Activated CD4-positive, alpha-beta memory T cell treated with anti-CD3 and anti-CD28 coated beads for 36 hours (primary cell): ENCODE measurements at regions not wholly inside any gene's neighbourhood (a gene's known extent, or its start where the extent isn't known, plus 50 kb on each side); places are given as distances from the start of the nearest gene placed in this dataset.
"Not testable (repeated sequence)": the region's sequence is repeated elsewhere in the genome, so short reads cannot be mapped to it uniquely, and the experiment has no call there.

Source experiments
- CTCF ChIA-PET: fragments of 350-600 bp; sonication (Branson Sonifier 250); formaldehyde crosslinking; loops from one replicate; lab custom pipeline; 2021; ENCODE audit warnings: antibody characterized with exemption, inconsistent platforms; lab: Charles Lee
- POLR2A ChIA-PET: fragments of 350-600 bp; sonication (Branson Sonifier 250); formaldehyde crosslinking; loops from one replicate; lab custom pipeline; 2021; ENCODE audit warnings: antibody characterized with exemption; lab: Charles Lee
- DNase-seq: peaks from one replicate; pipeline ENCODE4 v3.0.0-alpha.2; 2020
- H3K27ac Mint-ChIP-seq: one replicate; pipeline ENCODE4 v1.8.0; 2021; ENCODE audit warnings: mixed read lengths
- H3K27me3 Mint-ChIP-seq: one replicate; pipeline ENCODE4 v1.8.0; 2021; ENCODE audit warnings: mixed read lengths
- H3K36me3 Mint-ChIP-seq: one replicate; pipeline ENCODE4 v1.8.0; 2021; ENCODE audit warnings: mixed read lengths
- H3K4me1 Mint-ChIP-seq: one replicate; pipeline ENCODE4 v1.8.0; 2021; ENCODE audit warnings: low read depth, mixed read lengths
- H3K4me3 Mint-ChIP-seq: one replicate; pipeline ENCODE4 v1.8.0; 2021; ENCODE audit warnings: mild to moderate bottlenecking, mixed read lengths
- H3K9me3 Mint-ChIP-seq: one replicate; pipeline ENCODE4 v1.8.0; 2021; ENCODE audit warnings: mixed read lengths
- intact Hi-C: fragments of 100-400 bp; cut with micrococcal nuclease; formaldehyde crosslinking; loops from one replicate; pipeline ENCODE4 v1.15.1; 2023

DNA sequence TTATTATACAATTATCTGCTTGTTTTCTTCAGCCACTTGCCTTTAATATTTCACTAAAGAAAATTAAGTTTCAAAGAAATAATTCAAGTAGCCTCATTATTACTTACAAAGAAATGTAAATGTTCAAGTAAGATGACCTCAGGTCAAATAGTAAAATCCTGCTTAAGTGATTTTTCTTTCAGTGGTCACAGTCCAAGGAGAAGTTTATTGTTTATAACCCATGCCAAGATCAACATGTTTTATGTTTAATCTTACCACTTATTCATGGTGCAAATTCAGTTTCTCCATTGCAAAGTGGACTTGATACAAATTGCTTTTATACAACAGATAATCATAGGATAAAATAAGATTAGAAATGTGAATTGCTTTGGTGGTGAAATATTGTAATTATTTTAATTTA lies 370.2 kb upstream of the FLRT2 start:
- DNase-seq: no peak
- Mint-ChIP-seq H3K27me3 (no peaks in the 10 kb centered on the region), H3K4me1 (no peaks in the 10 kb centered on the region), H3K9me3 (peaks cover 29% of the 10 kb centered on the region), H3K27ac (no peak overlapping the region), H3K36me3 (no peaks in the 10 kb centered on the region), H3K4me3 (no peak overlapping the region)
- CTCF ChIA-PET: no interaction called here
- POLR2A ChIA-PET: no interaction called here
- intact Hi-C loops: no loop called here

DNA sequence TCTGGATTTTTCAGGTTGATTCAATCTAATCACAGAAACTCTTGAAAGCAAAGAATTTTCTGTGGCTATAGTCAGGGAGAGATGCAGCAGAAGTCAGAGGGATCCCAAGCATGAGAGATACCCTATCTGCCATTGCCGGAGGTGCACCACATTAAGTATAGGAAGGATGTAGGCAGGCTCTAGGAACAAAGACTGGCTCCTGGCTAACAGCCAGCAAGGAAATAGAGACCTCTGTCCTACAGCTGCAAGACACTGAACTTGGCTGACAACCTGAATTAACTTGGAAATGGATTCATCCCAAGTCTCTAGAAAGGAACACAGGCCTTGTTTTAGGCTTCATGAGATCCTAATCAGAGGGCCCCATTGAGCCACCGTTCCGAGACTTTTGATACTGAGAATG lies 364.9 kb upstream of the FLRT2 start:
- Mint-ChIP-seq H3K27ac (no peak overlapping the region), H3K36me3 (no peaks in the 10 kb centered on the region), H3K9me3 (peaks cover 30% of the 10 kb centered on the region), H3K4me3 (no peak overlapping the region), H3K27me3 (no peaks in the 10 kb centered on the region), H3K4me1 (no peaks in the 10 kb centered on the region)
- ChIA-PET POLR2A (no interaction called here), CTCF (no interaction called here)
- DNase-seq: no peak
- intact Hi-C loops: no loop called here

DNA sequence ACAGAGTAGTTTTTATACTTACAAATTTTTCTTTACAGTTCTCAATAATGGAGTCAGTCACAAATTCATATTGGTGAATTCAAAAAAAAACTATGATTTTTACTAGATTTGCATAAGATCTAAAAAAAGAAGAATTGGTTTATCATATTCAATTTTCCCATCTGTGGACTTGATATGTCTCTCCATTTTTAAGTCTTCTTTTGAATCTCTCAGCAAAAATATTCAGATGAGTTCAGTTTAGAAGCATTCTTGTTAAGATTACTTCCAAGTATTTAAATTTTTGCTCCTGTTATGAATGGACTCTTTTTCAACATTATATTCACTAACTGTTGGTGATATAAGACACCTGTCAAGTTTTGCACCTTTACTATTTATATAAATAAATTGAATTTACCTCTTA lies 360.6 kb upstream of the FLRT2 start:
- no peaks in the 10 kb centered on the region for H3K4me1 Mint-ChIP-seq
- no peak overlapping the region for H3K27ac Mint-ChIP-seq
- intact Hi-C loops: no loop called here
- no peak overlapping the region for H3K4me3 Mint-ChIP-seq
- H3K27me3 Mint-ChIP-seq: no peaks in the 10 kb centered on the region
- DNase-seq: no peak
- H3K36me3 Mint-ChIP-seq: no peaks in the 10 kb centered on the region
- CTCF ChIA-PET: no interaction called here
- H3K9me3 Mint-ChIP-seq: peaks cover 20% of the 10 kb centered on the region
- POLR2A ChIA-PET: no interaction called here

DNA sequence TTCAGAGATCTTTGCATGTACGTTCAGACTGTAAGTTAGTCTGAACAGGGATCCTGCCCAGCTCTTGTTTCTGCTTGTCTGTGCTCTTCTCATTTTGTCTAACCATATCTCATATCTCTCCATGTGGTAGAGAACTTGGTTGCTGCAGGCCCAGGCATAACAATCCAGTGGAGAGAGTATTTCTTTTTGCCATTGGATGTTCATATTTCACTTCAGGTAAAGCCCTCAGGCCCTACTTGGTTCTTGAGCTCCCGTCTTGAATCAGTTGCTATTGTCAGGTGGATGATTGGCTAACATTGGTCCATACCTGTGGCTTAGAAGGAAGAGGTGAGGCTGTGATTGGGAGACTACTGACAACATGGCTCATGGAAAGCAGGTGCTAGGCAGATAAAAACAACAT lies 357.7 kb upstream of the FLRT2 start:
- intact Hi-C loops: no loop called here
- no peak for DNase-seq
- CTCF ChIA-PET: no interaction called here
- no peak overlapping the region for H3K27ac Mint-ChIP-seq
- H3K9me3 Mint-ChIP-seq: peaks cover 14% of the 10 kb centered on the region
- no peaks in the 10 kb centered on the region for H3K4me1 Mint-ChIP-seq
- no peak overlapping the region for H3K4me3 Mint-ChIP-seq
- no peaks in the 10 kb centered on the region for H3K27me3 Mint-ChIP-seq
- H3K36me3 Mint-ChIP-seq: no peaks in the 10 kb centered on the region
- POLR2A ChIA-PET: no interaction called here

DNA sequence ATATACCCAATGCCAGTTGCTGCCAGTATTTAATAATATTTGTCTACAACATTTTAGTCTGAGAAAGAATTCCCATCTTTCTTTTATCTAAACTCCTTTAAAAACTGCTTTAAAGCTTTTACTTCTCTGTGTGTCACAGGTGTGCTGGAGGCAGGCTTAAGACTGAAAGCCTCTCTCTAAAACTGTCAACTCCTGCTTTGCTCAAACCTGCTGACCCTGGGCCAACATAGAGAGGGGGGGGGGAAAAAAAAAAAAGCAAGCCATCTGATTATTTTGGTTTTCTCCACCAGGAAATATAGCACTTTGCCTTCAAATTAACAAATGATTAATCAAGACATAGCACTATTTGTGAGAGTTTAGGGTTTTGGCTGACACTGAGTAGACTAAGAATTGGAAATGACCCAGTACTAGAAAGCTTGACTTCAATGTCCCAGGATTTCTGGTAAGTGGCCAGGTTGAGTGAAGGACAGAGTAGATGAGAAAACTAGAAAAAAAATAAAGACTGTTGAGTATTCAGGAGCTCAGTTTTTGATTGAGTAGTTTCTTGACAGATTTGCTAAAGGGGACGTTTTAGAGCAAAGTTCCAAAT lies 357.0 kb upstream of the FLRT2 start:
- H3K4me1 Mint-ChIP-seq: no peaks in the 10 kb centered on the region
- no peak overlapping the region for H3K4me3 Mint-ChIP-seq
- H3K36me3 Mint-ChIP-seq: no peaks in the 10 kb centered on the region
- intact Hi-C loops: no loop called here
- POLR2A ChIA-PET: no interaction called here
- no peaks in the 10 kb centered on the region for H3K27me3 Mint-ChIP-seq
- no peak overlapping the region for H3K27ac Mint-ChIP-seq
- peaks cover 17% of the 10 kb centered on the region for H3K9me3 Mint-ChIP-seq
- CTCF ChIA-PET: interaction anchor here (0.6 kb wide), 1 partner anchor 19 kb away, joined by 3 read pairs; no protein-coding TSS in a partner anchor
- DNase-seq: no peak

DNA sequence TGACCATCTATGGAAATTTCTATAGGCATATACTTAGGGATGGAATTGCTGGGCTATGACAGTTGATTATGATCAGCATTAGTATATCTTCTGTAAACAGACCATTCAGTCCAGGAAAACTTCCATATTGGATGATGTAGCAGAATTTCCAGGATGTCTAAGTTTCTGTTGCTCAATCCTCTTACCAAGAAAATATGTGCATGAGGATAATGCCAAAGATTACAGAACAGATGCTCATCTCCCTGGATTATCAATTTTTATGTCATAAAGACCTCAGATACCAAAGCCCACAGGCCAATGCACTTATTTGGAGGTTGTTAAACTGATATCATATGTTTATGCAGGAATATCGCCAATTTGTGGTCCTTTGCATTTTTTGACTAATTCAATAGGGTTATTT lies 354.4 kb upstream of the FLRT2 start:
- H3K27me3 Mint-ChIP-seq: no peaks in the 10 kb centered on the region
- intact Hi-C loops: no loop called here
- H3K4me1 Mint-ChIP-seq: no peaks in the 10 kb centered on the region
- no peaks in the 10 kb centered on the region for H3K36me3 Mint-ChIP-seq
- H3K4me3 Mint-ChIP-seq: no peak overlapping the region
- H3K9me3 Mint-ChIP-seq: peaks cover 23% of the 10 kb centered on the region
- H3K27ac Mint-ChIP-seq: no peak overlapping the region
- ChIA-PET CTCF (no interaction called here), POLR2A (no interaction called here)
- no peak for DNase-seq

DNA sequence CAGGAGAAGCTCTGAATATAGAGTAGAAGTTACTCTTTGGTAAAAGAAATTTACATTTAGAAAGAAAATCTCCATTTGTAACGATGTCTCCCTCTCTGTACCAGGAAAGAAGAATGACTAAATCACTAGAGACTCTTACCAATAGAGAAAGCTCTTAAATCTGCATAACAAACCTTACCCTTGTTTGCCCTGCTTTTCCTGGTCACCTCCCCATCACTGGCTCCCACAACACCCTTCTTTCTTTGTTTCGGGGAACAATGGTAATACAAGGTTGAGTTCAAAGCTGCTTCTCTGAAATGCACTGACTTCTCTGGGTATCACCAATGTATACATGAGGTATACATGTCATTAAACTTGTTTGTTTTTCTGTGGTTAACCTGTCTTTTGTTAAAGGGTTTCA lies 351.1 kb upstream of the FLRT2 start:
- Mint-ChIP-seq H3K4me3 (no peak overlapping the region), H3K4me1 (no peaks in the 10 kb centered on the region), H3K36me3 (no peaks in the 10 kb centered on the region), H3K27me3 (no peaks in the 10 kb centered on the region), H3K9me3 (peaks cover 15% of the 10 kb centered on the region), H3K27ac (no peak overlapping the region)
- DNase-seq: no peak
- ChIA-PET POLR2A (no interaction called here), CTCF (no interaction called here)
- intact Hi-C loops: no loop called here

DNA sequence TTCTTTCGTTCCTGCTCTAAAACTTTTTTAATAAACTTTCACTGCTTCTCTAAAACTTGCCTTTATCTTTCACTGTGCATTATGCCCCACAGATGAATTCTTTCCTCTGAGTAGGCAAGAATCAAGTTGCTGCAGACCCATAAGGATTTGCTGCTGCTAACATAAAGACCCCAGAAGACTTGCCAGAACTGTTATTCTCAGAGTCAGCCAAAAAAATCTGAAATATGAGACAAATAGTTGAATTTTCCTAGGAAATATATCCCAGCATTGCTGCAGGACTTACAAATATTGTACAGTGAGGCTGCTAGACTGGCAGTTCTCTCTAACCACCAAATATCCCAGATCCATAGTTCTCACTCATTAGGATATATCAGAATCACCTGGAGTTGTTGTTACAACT lies 349.1 kb upstream of the FLRT2 start:
- Mint-ChIP-seq H3K4me1 (no peaks in the 10 kb centered on the region), H3K27me3 (no peaks in the 10 kb centered on the region), H3K4me3 (no peak overlapping the region), H3K9me3 (peaks cover 16% of the 10 kb centered on the region), H3K27ac (no peak overlapping the region), H3K36me3 (no peaks in the 10 kb centered on the region)
- POLR2A ChIA-PET: no interaction called here
- CTCF ChIA-PET: no interaction called here
- intact Hi-C loops: no loop called here
- DNase-seq: no peak

DNA sequence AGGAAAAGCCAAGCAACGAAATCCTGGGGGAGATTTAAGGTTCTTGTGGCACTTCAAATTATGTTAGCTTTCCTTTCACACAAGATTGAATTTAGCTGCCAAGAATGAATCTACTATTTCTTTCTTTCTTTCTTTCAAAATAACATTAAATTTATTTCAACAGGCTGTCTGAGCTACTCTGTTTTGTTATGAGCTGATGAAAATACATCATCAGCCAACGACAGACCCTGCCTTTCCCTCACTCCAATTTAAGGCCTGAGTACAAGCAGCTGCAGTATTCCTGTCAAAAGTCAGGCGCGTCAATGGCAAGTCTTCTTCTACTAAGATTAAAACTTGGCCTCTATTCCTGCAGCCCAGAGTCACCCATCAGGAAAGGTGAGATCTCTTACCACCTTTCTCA lies 347.7 kb upstream of the FLRT2 start:
- H3K27ac Mint-ChIP-seq: no peak overlapping the region
- no peaks in the 10 kb centered on the region for H3K36me3 Mint-ChIP-seq
- intact Hi-C loops: no loop called here
- POLR2A ChIA-PET: no interaction called here
- no peaks in the 10 kb centered on the region for H3K4me1 Mint-ChIP-seq
- H3K27me3 Mint-ChIP-seq: no peaks in the 10 kb centered on the region
- no peak for DNase-seq
- CTCF ChIA-PET: no interaction called here
- H3K4me3 Mint-ChIP-seq: no peak overlapping the region
- H3K9me3 Mint-ChIP-seq: peaks cover 14% of the 10 kb centered on the region

DNA sequence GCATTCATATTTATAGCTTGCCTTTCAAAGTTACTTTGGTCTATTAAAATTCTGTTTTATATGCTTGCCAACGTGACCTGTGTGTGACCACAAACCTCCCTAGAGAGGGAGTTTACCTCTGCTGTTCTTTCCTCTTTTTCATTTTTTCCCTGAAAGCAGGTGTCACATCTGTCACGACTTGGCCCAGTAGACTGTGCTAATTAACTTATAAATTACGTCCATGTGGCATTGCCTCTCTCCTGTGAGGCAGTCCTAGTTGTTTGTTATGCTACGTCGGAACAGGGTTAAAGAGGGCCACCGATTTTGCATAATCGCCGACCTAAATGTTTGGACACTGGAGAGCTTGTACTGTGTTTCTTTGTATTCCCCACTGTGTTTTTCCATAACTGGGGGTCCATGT lies 343.9 kb upstream of the FLRT2 start:
- no peak overlapping the region for H3K27ac Mint-ChIP-seq
- H3K9me3 Mint-ChIP-seq: peaks cover 11% of the 10 kb centered on the region
- H3K4me3 Mint-ChIP-seq: no peak overlapping the region
- ChIA-PET CTCF (no interaction called here), POLR2A (no interaction called here)
- intact Hi-C loops: no loop called here
- H3K36me3 Mint-ChIP-seq: no peaks in the 10 kb centered on the region
- H3K27me3 Mint-ChIP-seq: no peaks in the 10 kb centered on the region
- H3K4me1 Mint-ChIP-seq: no peaks in the 10 kb centered on the region
- no peak for DNase-seq

DNA sequence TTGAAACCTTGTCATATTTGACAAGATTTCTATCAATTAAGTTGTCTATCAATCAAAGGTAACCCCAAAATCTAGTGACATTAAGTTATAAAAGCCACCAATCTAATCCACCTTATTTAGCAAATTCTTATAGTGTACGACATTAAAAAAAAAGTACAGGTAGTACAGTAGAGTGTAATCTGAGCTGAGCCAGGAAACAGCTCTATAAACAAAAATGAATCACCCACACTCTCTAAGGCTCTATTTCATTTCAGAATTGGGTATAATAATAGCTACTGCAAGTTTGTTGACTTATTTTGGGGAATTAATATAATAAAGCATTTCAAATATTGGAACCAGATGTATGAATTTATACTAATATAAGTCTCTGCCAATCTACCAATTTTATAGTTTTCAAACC lies 342.4 kb upstream of the FLRT2 start:
- no peak overlapping the region for H3K27ac Mint-ChIP-seq
- H3K36me3 Mint-ChIP-seq: no peaks in the 10 kb centered on the region
- no peaks in the 10 kb centered on the region for H3K4me1 Mint-ChIP-seq
- H3K9me3 Mint-ChIP-seq: peaks cover 11% of the 10 kb centered on the region
- ChIA-PET POLR2A (no interaction called here), CTCF (interaction anchor here (0.5 kb wide), 1 partner anchor 747 kb away, joined by 7 read pairs; no protein-coding TSS in a partner anchor)
- intact Hi-C loops: no loop called here
- no peak overlapping the region for H3K4me3 Mint-ChIP-seq
- H3K27me3 Mint-ChIP-seq: no peaks in the 10 kb centered on the region
- no peak for DNase-seq

DNA sequence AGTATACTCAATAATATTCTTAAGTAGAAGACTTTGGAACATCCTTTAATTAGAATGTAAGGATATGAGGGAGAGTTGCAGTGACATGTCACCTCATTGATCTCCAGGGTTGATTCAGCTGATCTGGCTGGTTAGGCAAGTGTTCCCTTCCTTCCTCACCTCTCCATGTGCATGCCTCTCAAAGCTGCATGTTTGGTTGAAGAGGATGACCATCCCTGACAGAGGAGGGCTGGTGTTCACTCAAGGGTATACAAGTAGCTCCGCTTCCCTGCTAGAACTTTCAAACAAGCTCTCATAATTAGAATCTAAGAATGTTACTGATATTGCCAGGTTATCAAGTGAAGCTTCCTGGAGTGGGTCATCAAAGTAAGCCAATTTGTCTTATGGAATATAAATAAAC lies 341.1 kb upstream of the FLRT2 start:
- DNase-seq: no peak
- intact Hi-C loops: no loop called here
- CTCF ChIA-PET: no interaction called here
- H3K36me3 Mint-ChIP-seq: no peaks in the 10 kb centered on the region
- H3K9me3 Mint-ChIP-seq: peaks cover 15% of the 10 kb centered on the region
- H3K4me3 Mint-ChIP-seq: no peak overlapping the region
- no peaks in the 10 kb centered on the region for H3K4me1 Mint-ChIP-seq
- no peaks in the 10 kb centered on the region for H3K27me3 Mint-ChIP-seq
- POLR2A ChIA-PET: no interaction called here
- H3K27ac Mint-ChIP-seq: no peak overlapping the region

DNA sequence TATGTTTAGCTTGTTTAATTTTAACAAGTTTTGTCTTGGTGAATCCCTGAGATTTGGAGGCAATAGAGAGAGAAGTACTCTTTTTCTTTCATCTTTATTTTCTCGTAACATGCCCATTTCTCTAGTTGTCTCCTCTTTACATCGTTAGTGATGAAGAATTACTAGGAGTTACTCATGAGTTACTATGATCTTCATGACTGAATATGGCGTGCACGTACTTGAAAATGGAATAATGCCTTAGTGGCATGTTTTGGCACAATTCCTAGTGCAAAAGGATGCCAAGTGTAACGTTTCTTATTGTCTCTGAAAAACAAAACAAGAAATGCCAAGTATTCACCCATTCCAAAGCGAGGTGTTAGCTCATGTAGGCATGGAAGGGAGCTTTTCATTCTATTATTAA lies 340.7 kb upstream of the FLRT2 start:
- intact Hi-C loops, DNase-seq, H3K36me3 Mint-ChIP-seq, H3K27me3 Mint-ChIP-seq, H3K4me3 Mint-ChIP-seq, CTCF ChIA-PET, POLR2A ChIA-PET, H3K27ac Mint-ChIP-seq, H3K4me1 Mint-ChIP-seq: not testable (repeated sequence)
- H3K9me3 Mint-ChIP-seq: peaks cover 15% of the 10 kb centered on the region
